Mesothelial cell of epicardium (in vitro differentiated cells): ENCODE measurements at regions not wholly inside any gene's neighbourhood (a gene's known extent, or its start where the extent isn't known, plus 50 kb on each side); places are given as distances from the start of the nearest gene placed in this dataset.

ENCODE experiments used
- DNase-seq, 2 experiments: peaks; one replicate each; pipeline ENCODE4 v3.0.0; 2021; ENCODE audit warnings: low spot score in 2 of 2; ENCODE audit not compliant: unreplicated experiment in 2 of 2
- H3K27ac Mint-ChIP-seq: 2 replicates; pipeline ENCODE4 v1.8.0; 2021; ENCODE audit warnings: mixed read lengths
- H3K27me3 Mint-ChIP-seq: 2 replicates; pipeline ENCODE4 v1.8.0; 2021; ENCODE audit warnings: low read depth, mixed read lengths
- H3K36me3 Mint-ChIP-seq: 2 replicates; pipeline ENCODE4 v1.8.0; 2021; ENCODE audit warnings: mixed read lengths
- H3K4me1 Mint-ChIP-seq: 2 replicates; pipeline ENCODE4 v1.8.0; 2021; ENCODE audit warnings: mixed read lengths
- H3K4me3 Mint-ChIP-seq: 2 replicates; pipeline ENCODE4 v1.8.0; 2021; ENCODE audit warnings: mild to moderate bottlenecking, moderate library complexity, mixed read lengths
- H3K9me3 Mint-ChIP-seq: 2 replicates; pipeline ENCODE4 v1.8.0; 2021; ENCODE audit warnings: mixed read lengths
- CTCF ChIP-seq: fragments of 200-600 bp; sonication (generic); IDR thresholded peaks from one replicate; pipeline ENCODE4 v1.5.0; 2021; ENCODE audit warnings: antibody characterized with exemption; ENCODE audit not compliant: unreplicated experiment

GRCh38 chrX:40434947-40435346, 145.8 kb upstream of the ATP6AP2 start:
- H3K9me3 Mint-ChIP-seq: peaks cover 47% of the 10 kb centered on the region
- H3K4me3 Mint-ChIP-seq: peak overlapping the region; percentile 39
- peak overlapping the region; percentile 66 for H3K27ac Mint-ChIP-seq
- DNase-seq: no peak
- H3K4me1 Mint-ChIP-seq: peaks cover 12% of the 10 kb centered on the region
- H3K27me3 Mint-ChIP-seq: no peaks in the 10 kb centered on the region
- H3K36me3 Mint-ChIP-seq: no peaks in the 10 kb centered on the region
- TF ChIP-seq CTCF: no peak

GRCh38 chrX:40434443-40434842, 146.3 kb upstream of the ATP6AP2 start:
- TF ChIP-seq CTCF: no peak
- H3K27ac Mint-ChIP-seq: peak overlapping the region; percentile 66
- H3K4me1 Mint-ChIP-seq: peaks cover 12% of the 10 kb centered on the region
- H3K9me3 Mint-ChIP-seq: peaks cover 47% of the 10 kb centered on the region
- no peak overlapping the region for H3K4me3 Mint-ChIP-seq
- DNase-seq: no peak
- H3K27me3 Mint-ChIP-seq: no peaks in the 10 kb centered on the region
- no peaks in the 10 kb centered on the region for H3K36me3 Mint-ChIP-seq

- no peak for DNase-seq
- no peak for TF ChIP-seq CTCF
- no peak overlapping the region for H3K4me3 Mint-ChIP-seq
- no peaks in the 10 kb centered on the region for H3K27me3 Mint-ChIP-seq
- peaks cover 42% of the 10 kb centered on the region for H3K9me3 Mint-ChIP-seq
- H3K27ac Mint-ChIP-seq: no peak overlapping the region
- H3K4me1 Mint-ChIP-seq: peaks cover 12% of the 10 kb centered on the region
- no peaks in the 10 kb centered on the region for H3K36me3 Mint-ChIP-seq
These were observed 147.6 kb upstream of the ATP6AP2 start for GRCh38 chrX:40433160-40433559.

- no peak for TF ChIP-seq CTCF
- peaks cover 55% of the 10 kb centered on the region for H3K9me3 Mint-ChIP-seq
- H3K36me3 Mint-ChIP-seq: no peaks in the 10 kb centered on the region
- no peaks in the 10 kb centered on the region for H3K4me1 Mint-ChIP-seq
- H3K27me3 Mint-ChIP-seq: no peaks in the 10 kb centered on the region
- no peak overlapping the region for H3K27ac Mint-ChIP-seq
- DNase-seq: no peak
- no peak overlapping the region for H3K4me3 Mint-ChIP-seq
These were observed 156.5 kb upstream of the ATP6AP2 start for GRCh38 chrX:40424259-40424658.

GRCh38 chrX:40423299-40423698, 157.5 kb upstream of the ATP6AP2 start:
- DNase-seq: no peak
- no peaks in the 10 kb centered on the region for H3K4me1 Mint-ChIP-seq
- TF ChIP-seq CTCF: no peak
- peaks cover 50% of the 10 kb centered on the region for H3K9me3 Mint-ChIP-seq
- H3K27ac Mint-ChIP-seq: no peak overlapping the region
- H3K36me3 Mint-ChIP-seq: no peaks in the 10 kb centered on the region
- no peaks in the 10 kb centered on the region for H3K27me3 Mint-ChIP-seq
- H3K4me3 Mint-ChIP-seq: no peak overlapping the region

- no peak overlapping the region for H3K4me3 Mint-ChIP-seq
- H3K9me3 Mint-ChIP-seq: peaks cover 46% of the 10 kb centered on the region
- no peaks in the 10 kb centered on the region for H3K36me3 Mint-ChIP-seq
- no peak for TF ChIP-seq CTCF
- no peak for DNase-seq
- H3K27ac Mint-ChIP-seq: no peak overlapping the region
- no peaks in the 10 kb centered on the region for H3K4me1 Mint-ChIP-seq
- H3K27me3 Mint-ChIP-seq: no peaks in the 10 kb centered on the region
These were observed 158.7 kb upstream of the ATP6AP2 start for GRCh38 chrX:40422021-40422420.
